Dedifferentiated amniotic fluid mesenchymal stem cell (primary cell): ENCODE measurements at regions not wholly inside any gene's neighbourhood (a gene's known extent, or its start where the extent isn't known, plus 50 kb on each side); places are given as distances from the start of the nearest gene placed in this dataset.
"Not testable (repeated sequence)": the region's sequence is repeated elsewhere in the genome, so short reads cannot be mapped to it uniquely, and the experiment has no call there.

Source experiments
- DNase-seq: peaks from one replicate; pipeline ENCODE4 v3.0.0-alpha.2; 2016; ENCODE audit errors: extremely low spot score

DNA sequence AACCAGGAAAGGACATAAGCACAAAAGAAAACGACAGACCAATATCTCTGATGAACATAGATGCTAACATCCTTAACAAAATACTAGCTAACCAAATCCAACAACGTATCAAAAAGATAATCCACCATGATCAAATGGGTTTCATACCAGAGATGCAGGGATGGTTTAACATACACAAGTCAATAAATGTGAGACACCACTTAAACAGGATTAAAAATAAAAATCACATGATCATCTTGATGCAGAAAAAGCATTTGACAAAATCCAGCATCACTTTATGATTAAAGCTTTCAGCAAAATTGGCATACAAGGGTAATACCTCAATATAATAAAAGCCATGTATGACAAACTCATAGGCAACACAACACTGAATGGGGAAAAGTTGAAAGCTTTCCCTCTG, 138.4 kb downstream of the ADCYAP1 start:
- not testable (repeated sequence) for DNase-seq

DNA sequence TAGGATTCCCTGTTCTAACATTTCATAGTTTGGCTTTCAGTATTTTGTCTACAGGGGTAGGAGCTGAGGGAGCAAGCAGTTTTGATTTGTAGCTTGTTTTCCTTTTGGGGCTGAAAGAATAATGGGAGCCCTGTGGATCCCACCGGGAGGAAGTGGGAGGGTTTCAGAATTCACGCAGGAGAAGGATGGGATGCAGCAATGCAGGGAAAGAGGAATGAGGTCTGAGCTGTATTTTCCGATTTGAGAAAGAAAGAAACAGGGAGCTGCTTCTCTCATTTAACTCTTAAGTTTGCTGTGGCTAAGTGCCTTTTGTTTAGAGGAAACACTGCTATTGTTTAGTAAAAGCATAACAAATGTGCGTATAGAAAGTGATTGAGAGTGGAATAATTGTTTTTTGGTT, 141.0 kb downstream of the ADCYAP1 start:
- no peak for DNase-seq

DNA sequence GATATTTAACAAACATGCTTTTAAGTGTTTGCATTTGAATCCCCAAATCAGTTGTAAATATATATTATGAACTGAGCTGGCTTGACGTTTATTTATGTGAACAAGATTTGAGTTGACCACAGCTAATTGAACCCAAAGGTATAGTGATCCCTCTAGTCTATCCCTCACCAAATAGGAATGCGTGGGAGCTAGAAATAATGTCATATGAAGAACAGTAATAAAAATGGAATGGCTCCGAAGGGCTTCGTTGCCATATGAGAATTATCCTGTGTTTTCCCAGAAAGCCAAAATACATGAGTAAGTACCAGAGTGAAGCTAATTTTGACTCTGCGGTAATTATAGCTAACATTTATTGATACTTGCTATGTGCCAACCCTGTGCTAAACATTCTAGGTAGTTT, 142.7 kb downstream of the ADCYAP1 start:
- peak; percentile 25 for DNase-seq

DNA sequence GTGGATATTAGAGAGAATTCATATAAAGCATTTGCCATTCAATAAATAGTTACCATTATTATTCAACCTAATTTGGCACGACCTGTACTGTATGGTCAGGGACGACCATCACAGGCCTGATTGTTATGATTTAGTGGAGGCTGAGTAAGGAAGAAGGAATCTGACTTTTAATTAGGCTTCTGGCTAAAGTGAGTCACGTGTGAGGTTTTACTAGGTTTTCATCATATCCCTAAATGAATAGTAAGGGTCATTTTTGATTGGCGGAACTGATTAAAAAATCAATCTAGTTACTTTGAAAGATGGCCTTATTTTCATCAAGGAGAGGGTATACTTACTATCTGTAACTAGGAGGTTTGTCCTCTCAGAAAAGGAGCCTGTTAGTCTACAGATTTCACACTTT, 143.4 kb downstream of the ADCYAP1 start:
- DNase-seq: no peak

DNA sequence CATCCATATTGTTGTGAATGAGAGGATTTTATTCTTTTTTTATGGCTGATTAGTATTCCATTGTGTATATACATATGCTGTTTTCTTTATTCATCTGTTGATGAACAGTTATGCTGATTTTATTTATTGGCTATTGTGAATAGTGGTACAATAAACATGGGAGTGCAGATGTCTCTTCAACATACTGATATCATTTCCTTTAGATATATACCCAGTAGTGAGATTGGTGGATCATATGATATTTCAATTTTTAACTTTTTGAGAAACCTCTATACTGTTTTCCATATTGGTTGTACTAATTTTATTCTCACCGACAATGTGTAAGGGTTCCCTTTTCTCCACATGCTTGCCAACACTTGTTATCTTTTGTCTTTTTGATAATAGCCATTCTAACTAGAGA, 144.5 kb downstream of the ADCYAP1 start:
- DNase-seq: no peak

DNA sequence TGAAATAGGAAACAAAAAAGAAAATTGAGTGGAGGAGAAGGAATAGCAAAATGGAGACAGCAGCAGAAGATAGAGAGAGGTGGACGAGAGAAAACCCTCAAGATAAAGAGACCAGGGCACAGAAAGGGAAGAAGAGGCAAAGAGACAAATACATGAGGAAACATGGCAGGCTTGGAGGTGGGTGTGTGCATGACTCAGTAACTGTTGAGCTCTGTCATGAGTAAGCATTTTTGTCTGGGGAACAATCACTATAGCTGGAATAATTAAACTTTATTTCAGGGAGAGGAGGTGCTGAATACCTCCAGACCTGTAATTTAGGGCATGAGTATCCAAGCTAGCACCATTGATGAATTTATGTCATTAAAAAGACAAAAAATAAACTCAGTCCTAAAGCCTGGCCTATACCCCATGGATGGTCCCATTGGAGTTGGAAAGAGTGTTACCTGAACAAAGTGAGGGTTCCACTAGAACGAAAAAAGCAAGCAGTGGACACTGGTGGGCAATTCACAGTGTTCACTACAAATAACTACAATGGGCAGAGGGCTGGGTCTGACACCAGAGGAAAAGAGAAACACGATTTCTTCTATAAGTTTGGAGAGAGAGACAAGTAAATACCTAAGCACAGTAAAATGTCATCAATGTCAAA, 145.5 kb downstream of the ADCYAP1 start:
- no peak for DNase-seq

DNA sequence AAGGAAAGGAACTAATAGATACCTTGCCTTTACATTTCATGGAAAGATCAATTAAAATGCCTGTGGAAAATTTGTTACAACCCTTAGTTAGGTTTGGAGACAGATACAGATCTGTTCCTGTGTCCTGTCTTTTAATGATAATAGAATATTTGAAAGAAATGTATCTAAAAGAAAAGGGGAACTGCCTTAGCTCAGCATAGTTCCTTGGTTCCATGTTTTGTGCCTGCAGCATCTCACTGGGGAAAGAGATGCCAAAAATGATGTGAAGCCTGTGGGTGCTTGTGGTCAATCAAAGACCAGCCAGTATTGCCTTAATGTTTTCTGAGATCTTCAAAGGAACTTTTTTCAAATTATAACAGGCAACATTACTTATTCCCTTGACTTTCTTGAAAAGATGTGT, 147.6 kb downstream of the ADCYAP1 start:
- no peak for DNase-seq

DNA sequence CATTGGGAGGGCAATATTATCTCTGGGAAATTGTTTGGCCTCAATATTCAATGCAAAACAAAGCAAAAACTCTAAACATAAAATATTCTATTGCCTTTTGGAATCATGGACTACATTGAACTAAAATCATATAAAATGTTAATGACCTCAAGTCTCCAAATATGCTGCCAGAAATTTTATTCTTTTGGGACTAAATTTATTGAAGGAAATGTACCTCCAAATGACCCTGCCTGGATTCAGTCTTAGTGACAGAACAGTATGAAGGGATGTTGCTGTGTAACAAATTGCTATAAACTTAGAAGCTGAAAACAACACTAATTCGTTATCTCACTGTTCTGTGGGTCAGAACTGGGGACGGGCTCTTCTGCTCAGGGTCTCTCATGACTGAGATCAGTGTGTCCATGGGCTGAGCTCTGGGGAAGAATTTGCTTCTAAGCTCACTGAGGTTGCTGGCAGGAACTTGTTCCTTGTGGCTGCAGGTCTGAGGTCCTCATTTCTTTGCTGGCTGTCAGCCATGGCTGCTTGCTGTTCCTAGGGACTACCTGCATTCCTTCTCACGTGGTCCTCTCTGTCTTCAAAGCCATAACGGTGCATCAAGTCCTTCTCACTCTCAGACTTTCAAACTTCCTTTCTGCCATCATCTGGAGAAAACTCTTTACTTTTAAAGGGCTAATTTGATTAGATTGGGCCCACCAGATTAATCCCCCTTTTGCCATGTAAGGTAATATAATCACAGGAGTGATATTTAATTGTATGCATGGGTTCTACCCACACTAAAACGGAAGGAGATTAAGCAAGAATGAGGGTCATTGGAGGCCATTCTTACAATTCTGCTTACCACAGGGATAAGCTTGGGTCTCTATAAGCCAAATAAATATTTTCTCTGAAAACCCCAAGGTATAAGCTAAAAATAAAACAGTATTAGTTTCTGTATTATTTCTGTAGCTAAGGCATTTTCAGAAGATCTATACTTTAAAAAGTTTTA, 149.0 kb downstream of the ADCYAP1 start:
- DNase-seq: no peak

DNA sequence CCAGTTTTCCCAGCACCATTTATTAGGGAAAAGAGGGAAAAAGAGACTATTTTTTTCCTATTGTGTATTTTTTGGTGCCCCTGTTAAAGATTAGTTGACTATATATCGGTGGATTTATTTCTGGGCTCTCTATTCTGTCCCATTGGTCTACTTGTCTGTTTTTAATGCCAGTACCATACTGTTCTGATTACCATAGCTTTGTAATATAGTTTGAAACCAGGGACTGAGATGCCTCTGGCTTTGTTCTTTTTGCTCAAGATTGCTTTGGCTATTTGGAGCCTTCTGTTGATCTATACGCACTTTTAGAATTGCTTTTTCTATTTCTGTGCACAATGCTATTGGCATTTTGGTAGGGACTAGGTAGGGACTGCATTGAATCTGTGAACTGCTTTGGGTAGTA, 151.7 kb downstream of the ADCYAP1 start:
- no peak for DNase-seq

DNA sequence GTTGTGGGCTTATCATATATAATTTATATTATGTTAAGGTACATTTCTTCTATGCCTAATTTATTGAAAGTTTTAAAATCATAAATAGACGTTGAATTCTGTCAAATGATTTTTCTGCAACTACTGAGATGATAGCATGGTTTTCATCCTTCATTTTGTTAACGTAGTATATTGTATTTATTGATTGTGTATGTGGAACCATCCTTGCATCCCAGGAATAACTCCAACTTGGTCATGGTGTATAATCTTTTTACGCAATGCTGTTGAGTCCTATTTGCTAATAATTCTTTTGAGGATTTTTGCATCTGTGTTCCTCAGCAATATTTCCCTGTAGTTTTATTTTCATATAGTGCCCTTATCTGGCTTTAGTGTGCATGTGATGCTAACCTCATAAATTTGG, 152.7 kb downstream of the ADCYAP1 start:
- DNase-seq: no peak

DNA sequence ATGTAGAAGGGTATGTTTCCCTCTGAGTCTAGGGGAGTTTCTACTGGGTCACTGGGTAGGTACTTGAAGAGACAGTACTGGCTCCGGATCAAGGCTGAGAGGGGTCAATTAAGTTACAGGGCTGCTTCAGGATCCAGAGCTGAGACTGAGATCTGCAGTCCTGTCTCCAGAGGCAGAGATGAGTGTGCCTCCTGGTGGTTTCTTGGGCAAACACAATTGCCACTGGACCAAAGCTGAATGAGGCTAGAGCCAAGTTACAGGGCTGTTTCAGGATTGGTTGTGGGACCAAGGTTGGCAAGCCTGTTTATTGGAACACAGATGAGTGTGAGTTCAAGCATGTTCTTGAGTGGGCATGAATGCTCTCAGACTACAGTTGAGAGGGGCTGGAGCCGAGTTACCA, 157.9 kb downstream of the ADCYAP1 start:
- no peak for DNase-seq

DNA sequence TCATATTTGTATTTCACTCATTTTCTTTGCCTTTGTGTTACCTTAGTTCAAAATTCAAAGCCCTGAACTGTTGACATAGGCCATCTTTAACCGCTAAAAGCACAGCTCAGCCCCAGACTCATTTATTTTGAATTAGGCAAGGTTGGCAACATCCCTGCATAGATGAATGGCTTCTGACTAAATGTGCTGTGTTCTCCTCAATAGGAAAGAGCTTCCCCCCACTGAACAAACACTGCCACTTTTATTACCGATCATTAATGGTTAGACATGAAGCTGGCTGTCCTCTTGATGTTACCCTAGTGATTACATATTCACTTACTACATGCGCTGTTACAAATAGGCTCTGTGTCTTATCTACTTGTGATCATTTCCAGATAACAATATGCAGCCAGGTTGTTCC, 170.7 kb downstream of the ADCYAP1 start:
- no peak for DNase-seq

DNA sequence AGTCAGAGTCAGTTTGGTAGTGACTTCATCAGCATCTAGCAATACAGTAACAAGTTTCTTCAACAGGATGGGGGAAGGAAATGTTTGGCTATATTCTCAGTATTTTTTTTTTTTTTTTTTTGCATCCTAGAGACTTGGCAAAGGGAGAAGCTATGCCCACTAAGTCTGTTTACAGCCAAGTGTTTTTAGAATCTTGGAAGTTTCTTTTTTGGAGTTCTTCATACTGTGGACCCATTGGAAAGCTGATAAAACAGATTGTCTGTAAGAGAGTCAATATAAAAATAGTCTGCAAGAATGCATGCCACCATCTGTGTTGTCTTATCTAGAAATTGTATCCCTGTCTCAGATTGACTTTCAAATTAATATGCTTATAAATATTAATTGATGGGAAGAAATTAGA, 171.2 kb downstream of the ADCYAP1 start:
- no peak for DNase-seq

DNA sequence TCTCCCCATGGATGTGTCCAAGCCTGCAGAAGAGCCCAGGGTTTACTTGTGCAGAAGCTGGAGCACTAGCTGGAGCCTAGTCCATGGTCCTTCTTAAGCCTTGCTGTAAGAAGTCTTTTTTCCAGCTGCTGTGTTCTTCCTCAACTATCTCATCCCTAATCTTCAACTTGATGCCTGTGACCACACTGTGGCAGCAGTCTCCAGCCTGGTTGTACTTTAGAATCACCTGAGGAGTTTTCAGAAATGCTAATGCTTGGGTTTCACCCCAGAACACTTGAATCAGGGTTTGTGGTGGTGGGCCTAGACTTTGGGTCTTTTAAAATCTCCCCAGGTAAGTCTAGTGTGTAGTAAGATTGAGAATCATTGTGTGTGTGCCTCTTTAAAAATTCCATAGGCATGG, 173.6 kb downstream of the ADCYAP1 start:
- DNase-seq: no peak

DNA sequence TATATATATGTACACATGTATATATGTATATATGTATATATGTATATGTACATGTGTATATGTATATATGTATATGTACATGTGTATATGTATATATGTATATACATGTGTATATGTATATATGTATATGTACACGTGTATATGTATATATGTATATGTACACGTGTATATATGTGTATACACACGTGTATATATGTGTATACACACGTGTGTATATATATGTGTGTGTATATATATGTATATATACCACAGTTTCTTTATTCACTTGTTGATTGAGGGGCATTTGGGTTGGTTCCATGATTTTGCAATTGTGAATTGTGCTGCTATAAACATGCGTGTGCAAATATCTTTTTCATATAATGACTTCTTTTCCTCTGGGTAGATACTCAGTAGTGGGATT, 179.0 kb downstream of the ADCYAP1 start:
- not testable (repeated sequence) for DNase-seq

DNA sequence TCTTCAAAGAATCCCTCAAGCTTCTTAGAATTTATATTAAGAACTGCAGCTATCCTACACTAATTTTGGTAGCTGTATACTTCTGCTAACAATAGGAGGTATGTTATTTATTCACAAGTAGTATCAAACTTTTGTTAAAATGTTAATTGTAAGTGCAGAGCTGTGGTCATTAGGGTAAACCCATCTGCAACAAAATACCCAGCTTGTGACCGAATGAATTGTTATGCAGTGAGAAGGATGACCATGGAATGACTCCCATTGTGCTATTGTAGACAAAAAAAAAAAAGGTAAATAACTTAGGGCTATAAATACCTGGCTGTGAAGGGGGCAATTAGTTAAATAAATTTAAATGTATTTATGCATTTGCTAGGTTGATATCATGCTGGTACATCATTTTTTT, 186.1 kb downstream of the ADCYAP1 start:
- DNase-seq: no peak

DNA sequence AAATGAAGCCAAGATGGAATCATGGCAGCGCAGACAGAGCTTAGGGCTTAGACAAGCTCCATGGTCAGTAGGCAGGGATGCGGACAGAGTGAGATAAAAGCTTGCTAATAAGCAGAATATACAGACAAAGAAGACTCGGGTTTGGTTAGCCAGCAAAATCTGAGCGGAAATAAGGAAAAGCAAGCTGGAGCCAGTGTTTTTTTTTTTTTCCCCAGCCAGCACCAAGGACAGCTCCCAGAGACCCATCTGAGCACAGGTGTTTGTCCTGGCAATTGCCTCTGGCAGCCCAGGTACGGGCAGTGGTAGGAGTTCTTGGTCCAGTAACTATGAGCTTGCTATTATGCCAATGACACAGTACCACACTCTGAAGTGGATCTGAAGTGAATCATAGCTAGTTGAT, 187.6 kb downstream of the ADCYAP1 start:
- no peak for DNase-seq

DNA sequence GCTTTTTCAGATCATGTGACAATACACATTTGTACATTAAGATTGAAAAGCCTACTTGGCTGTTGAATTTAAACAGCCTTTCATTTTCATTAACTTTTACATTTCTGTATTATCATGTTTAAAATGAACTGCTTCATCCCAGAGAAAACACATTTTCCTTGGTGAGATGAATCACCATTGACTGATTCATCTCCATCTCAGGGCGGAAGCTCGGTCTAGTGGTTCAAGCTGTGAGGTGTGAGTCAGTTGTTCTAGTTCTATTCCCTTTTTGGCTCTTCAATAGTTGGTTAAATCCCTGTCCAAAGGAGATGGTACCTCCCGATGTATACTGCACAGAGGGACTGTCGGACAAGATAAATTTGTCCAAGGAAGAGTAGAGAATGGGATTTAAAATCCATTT, 189.7 kb downstream of the ADCYAP1 start:
- DNase-seq: peak; percentile 20

DNA sequence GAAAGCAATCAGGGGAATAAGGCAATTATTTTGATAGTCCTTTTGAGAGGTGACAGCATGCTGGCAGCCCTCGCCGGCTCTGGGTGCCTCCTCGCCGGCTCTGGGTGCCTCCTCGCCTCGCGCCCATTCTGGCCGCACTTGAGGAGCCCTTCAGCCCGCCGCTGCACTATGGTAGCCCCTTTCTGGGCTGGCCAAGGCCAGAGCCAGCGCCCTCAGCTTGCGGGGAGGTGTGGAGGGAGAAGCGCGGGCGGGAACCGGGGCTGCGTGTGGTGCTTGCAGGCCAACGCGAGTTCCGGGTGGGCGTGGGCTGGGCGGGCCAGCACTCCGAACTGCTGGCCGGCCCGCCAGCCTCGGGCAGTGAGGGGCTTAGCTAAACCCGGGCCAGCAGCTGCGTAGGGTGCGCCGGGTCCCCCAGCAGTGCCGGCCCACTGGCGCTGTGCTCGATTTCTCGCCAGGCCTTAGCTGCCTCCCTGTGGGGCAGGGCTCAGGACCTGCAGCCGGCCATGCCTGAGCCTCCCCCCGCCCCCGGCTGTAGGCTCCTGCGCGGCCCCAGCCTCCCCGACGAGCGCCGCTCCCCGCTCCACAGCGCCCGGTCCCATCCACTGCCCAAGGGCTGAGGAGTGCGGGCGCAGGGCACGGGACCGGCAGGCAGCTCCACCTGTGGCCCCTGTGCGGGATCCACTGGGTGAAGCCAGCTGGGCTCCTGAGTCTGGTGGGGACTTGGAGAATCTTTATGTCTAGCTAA, 193.5 kb downstream of the ADCYAP1 start:
- not testable (repeated sequence) for DNase-seq

DNA sequence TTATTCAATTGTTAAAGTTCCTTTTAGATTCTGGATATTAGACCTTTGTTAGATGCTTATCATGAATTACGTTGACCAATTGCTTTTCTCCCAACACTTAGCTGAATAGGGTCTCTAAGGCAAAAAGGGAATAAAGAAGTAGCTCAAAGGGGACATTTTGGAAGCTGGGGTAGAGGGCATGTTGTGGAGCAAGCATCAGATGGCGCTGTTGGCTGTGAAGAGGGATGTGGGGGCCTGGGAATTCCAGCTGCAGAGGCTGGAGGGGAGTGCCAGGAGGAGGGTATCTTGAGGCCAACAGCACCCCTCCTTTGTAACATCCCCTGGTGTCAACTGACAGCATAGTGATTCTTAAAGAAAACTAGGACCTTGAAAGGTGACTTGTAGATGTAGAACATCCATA, 198.2 kb downstream of the ADCYAP1 start:
- DNase-seq: no peak

DNA sequence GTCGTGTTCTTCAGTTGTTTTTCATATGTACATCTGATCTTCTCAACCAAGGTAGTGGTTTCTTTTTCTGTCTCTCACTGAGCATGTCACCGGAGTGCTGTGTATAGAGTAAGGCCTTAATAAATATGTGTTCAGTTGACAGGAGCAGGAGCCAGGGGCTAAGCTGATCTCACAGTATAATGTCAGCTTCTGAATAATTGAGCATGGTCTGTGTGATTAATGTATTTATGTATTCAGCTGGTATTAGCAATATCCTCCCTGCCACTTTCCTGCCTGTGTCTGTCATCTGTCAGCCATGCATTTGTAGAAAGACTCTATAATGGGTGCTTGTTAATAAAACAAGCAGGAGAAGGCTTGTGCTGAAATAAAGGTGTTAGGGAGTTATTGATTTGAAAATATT, 198.9 kb downstream of the ADCYAP1 start:
- no peak for DNase-seq

DNA sequence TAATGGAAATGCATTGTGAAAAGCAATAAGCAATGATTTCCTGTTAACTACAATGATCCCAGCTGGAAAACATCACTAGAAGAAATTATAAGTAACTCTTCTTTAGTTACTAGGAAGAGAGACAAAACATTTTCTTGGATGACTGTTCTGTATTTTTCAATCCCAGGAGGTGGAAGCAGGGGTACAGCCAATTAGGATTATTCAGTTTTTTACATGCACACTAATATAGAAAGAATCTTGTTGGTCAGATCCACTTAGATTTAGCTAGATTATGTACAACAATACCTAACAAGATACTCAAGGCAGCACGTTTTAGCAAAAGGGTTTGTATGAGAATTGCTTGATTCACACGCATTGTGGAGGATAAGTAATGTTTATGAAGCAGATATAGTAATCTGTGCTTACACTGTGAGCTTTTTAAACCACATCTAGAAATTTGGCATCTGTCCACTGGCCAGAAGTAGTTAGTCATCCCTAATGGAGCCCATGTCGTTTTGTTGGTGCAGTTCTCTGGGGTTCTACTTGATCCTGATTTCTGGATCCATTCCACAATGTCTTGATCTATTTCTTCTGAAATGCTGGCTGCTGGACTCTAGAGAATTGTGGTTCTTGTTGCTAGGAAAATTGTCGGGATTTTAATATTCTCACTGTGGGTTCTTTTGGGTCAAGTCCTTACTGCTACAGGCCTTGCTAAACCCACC, 199.7 kb downstream of the ADCYAP1 start:
- DNase-seq: no peak
